Activated naive CD4-positive, alpha-beta T cell treated with anti-CD3 and anti-CD28 coated beads, Interleukin-2, amount 10 ng/mL, durations not matched to agents 7 days and 5 days (primary cell): ENCODE measurements at regions not wholly inside any gene's neighbourhood (a gene's known extent, or its start where the extent isn't known, plus 50 kb on each side); places are given as distances from the start of the nearest gene placed in this dataset.

Experiments
- CTCF ChIA-PET: fragments of 350-600 bp; sonication (Branson Sonifier 250); formaldehyde crosslinking; loops from one replicate; lab custom pipeline; 2021; ENCODE audit warnings: antibody characterized with exemption; lab: Charles Lee
- DNase-seq: peaks from one replicate; pipeline ENCODE4 v3.0.0-alpha.2; 2020
- H3K27ac Mint-ChIP-seq: one replicate; pipeline ENCODE4 v1.8.0; 2021; ENCODE audit warnings: mild to moderate bottlenecking, moderate library complexity, mixed read lengths
- H3K27me3 Mint-ChIP-seq: one replicate; pipeline ENCODE4 v1.8.0; 2021; ENCODE audit warnings: mild to moderate bottlenecking, mixed read lengths
- H3K36me3 Mint-ChIP-seq: one replicate; pipeline ENCODE4 v1.8.0; 2021; ENCODE audit warnings: mixed read lengths
- H3K4me1 Mint-ChIP-seq: one replicate; pipeline ENCODE4 v1.8.0; 2021; ENCODE audit warnings: mixed read lengths
- H3K4me3 Mint-ChIP-seq: one replicate; pipeline ENCODE4 v1.8.0; 2021; ENCODE audit warnings: mild to moderate bottlenecking, moderate library complexity, mixed read lengths
- H3K9me3 Mint-ChIP-seq: one replicate; pipeline ENCODE4 v1.8.0; 2021; ENCODE audit warnings: mixed read lengths

DNA sequence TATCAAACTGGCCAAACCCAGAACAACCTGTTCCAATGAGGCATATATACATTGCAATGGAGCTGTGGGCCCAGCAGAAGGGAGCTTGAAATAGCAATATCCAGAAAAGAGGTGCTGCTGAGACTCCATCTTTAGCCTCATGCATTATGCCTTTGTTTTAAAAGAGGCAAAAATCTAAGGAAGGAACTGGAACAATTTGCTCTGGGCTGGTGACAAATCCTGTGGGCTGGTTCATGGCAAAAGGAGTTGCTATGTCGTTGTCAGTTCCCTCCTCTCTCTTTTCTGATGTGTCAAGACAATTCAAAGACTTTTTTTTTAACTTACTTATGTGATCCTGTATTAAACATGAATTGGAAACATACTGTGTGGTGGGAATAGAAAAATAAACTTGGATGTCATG lies 124.2 kb upstream of the FSHR start:
- peaks cover 5% of the 10 kb centered on the region for H3K9me3 Mint-ChIP-seq
- no peaks in the 10 kb centered on the region for H3K4me1 Mint-ChIP-seq
- no peak overlapping the region for H3K4me3 Mint-ChIP-seq
- no peaks in the 10 kb centered on the region for H3K36me3 Mint-ChIP-seq
- CTCF ChIA-PET, result no interaction called here
- no peak overlapping the region for H3K27ac Mint-ChIP-seq
- H3K27me3 Mint-ChIP-seq, result no peaks in the 10 kb centered on the region
- no peak for DNase-seq

GRCh38 chr2:49278141-49278540 lies 123.8 kb upstream of the FSHR start:
- Mint-ChIP-seq H3K4me3 (no peak overlapping the region), H3K27me3 (no peaks in the 10 kb centered on the region)

DNA sequence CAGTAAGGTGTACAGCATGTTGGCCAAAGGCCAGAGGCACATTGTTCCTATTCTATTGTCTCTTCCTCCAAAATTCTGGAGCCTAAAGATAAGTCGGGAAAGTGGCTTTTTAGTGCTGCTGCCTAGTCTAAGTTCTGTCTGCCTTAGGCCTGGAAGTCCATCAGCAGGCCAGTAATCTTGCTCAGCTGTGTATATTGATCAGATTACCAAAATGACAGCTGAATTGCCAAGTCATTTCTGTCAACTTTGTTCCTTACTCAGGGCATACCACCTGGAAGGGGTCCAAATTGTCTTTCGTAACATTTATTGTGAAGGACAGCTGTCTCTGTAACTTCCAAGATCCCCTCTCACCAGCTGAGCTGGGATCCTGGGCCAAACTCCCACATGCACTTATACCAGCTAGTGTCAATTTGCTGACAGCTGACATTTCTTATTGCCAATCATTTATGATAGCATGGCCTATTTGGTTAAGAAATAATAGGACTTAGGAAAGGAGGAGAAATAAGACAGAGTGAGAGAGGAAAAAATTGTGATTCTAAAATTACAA lies 116.8 kb upstream of the FSHR start:
- no peak overlapping the region for H3K4me3 Mint-ChIP-seq
- no peak for DNase-seq
- no peak overlapping the region for H3K27ac Mint-ChIP-seq
- no peaks in the 10 kb centered on the region for H3K36me3 Mint-ChIP-seq
- H3K4me1 Mint-ChIP-seq, result no peaks in the 10 kb centered on the region
- peaks cover 2% of the 10 kb centered on the region for H3K9me3 Mint-ChIP-seq
- CTCF ChIA-PET, result no interaction called here
- no peaks in the 10 kb centered on the region for H3K27me3 Mint-ChIP-seq

More at GRCh38 chr2:49278141-49278540, 123.8 kb upstream of the FSHR start:
- DNase-seq, result no peak
- Mint-ChIP-seq H3K9me3 (peaks cover 5% of the 10 kb centered on the region), H3K36me3 (no peaks in the 10 kb centered on the region), H3K27ac (no peak overlapping the region), H3K4me1 (no peaks in the 10 kb centered on the region)
- CTCF ChIA-PET, result no interaction called here

DNA sequence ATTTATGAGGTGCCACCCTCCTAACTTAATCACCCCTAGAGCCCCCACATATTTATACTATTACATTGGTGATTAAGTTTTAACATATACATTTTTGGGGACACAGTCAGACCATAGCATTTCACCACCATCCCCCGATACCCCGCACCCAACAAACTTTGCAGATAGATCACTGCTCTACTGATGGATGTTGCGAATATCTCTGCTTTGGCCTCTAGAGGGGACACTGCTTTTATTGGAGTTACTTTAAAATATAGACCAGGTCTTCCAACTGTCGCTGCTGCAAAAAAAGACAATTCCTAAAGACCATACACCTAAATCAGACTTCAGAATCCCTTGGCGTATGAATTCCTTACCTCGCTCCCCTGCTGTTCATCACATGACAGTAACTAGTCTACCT lies 115.8 kb upstream of the FSHR start:
- no peak overlapping the region for H3K27ac Mint-ChIP-seq
- DNase-seq, result no peak

DNA sequence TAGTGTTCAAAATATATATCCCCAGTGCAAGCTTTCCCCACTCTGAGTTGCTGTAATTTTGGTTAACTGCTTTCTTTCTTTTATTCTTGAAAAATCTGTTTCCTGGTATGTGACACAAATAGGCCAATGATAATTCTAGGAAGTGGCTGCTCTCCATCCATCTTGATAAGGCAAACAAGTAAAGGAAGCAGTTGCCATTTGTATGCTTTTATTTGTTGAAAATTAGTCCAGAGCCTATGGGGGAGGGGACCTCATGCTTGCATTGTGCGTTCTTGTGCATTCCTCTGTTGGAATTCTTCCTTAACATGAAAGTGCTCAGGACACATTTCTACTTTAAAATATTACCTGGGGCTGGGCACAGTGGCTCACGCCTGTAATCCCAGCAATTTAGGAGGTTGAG lies 111.2 kb upstream of the FSHR start:
- Mint-ChIP-seq H3K36me3 (no peaks in the 10 kb centered on the region), H3K27me3 (no peaks in the 10 kb centered on the region), H3K4me1 (no peaks in the 10 kb centered on the region), H3K4me3 (no peak overlapping the region), H3K9me3 (peaks cover 2% of the 10 kb centered on the region), H3K27ac (no peak overlapping the region)
- no peak for DNase-seq
- CTCF ChIA-PET, result no interaction called here

More for the DNA sequence above, 115.8 kb upstream of the FSHR start:
- H3K36me3 Mint-ChIP-seq, result no peaks in the 10 kb centered on the region
- H3K4me3 Mint-ChIP-seq, result no peak overlapping the region
- CTCF ChIA-PET, result no interaction called here
- H3K9me3 Mint-ChIP-seq, result peaks cover 2% of the 10 kb centered on the region
- no peaks in the 10 kb centered on the region for H3K27me3 Mint-ChIP-seq
- H3K4me1 Mint-ChIP-seq, result no peaks in the 10 kb centered on the region

DNA sequence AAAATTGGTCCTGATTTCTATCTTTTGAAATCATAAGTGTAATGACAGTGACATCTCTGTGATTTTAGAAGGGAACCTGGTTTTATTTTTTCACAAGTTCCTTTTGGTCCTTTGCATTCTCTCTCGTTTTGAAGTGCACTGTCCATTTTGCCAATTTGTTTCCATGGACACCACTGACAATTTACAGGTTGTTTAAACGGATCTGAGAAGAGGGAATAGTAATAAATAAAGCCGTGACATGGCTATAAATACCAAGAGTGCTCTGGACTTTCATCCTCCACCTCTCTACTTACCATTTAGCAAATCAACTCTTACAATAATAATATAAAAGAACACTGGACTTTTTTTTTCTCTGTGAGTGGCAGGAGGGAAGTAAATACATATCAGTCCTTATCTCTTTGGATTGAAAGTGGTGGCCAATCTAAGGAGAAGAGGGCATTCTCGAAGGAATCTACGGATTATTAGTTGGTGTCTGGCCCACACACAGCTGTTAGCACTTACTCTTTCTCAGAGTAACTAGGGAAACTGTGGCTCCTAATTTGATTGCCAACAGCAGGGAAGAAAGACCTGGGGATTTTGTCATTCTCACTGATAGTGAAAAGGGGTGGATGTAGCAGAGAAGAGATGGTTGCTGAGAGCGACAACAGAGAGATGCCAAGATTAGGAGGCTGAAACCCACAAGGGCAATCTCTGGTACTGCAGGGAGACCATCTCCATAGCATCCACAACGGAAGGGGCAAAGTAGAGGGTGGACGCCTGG lies 108.7 kb upstream of the FSHR start:
- no peaks in the 10 kb centered on the region for H3K9me3 Mint-ChIP-seq
- no peak overlapping the region for H3K4me3 Mint-ChIP-seq
- no peaks in the 10 kb centered on the region for H3K27me3 Mint-ChIP-seq
- H3K4me1 Mint-ChIP-seq, result no peaks in the 10 kb centered on the region
- CTCF ChIA-PET, result no interaction called here
- no peak overlapping the region for H3K27ac Mint-ChIP-seq
- no peaks in the 10 kb centered on the region for H3K36me3 Mint-ChIP-seq
- no peak for DNase-seq

DNA sequence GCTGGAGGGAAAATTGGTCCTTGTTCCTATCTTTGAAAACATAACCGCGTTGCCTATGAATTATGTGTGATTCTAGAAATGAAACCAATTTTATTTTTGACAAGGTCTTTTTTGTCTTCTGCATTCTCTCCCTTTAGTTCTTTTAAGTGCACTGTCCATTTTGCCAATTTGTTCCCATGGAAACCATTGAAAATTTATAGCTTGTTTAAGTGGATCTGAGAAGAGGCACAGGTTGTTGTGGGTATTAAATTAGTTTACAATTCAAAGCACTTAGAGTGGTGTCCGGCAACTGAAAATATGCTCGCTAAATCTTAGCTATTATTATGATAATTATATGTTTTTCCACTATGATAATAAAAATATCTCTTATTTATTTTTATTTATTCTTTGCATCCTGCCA lies 107.5 kb upstream of the FSHR start:
- H3K27me3 Mint-ChIP-seq, result no peaks in the 10 kb centered on the region
- CTCF ChIA-PET, result no interaction called here

DNA sequence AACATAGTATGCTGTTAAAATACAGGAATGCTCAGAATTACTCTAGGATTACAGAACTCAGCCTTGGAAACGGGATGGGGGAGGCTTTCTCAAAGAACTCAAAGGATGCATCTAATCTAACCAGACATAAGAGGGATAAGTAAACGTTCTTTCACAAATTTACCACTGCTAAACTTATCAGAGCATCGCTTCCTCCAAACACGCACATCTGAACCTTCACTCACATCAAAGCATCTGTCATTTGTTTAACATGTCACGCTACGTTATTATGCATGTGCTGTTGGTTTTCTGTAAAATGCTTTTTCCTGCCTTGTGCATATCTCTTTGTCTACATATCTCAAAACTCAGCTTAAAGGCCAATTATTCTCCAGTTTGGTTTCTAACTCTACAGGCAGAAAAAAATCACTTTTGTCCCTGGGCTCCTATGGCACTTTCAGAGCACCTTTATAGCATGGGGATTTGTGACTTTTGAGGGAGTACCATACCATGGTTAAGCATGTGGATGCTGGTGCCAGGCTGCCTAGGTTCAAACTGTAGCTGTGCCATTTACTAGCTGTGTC lies 106.7 kb upstream of the FSHR start:
- no peak overlapping the region for H3K4me3 Mint-ChIP-seq
- no peaks in the 10 kb centered on the region for H3K36me3 Mint-ChIP-seq
- no peaks in the 10 kb centered on the region for H3K9me3 Mint-ChIP-seq
- H3K4me1 Mint-ChIP-seq, result no peaks in the 10 kb centered on the region
- no peaks in the 10 kb centered on the region for H3K27me3 Mint-ChIP-seq
- CTCF ChIA-PET, result no interaction called here
- no peak overlapping the region for H3K27ac Mint-ChIP-seq
- DNase-seq, result no peak

More for the DNA sequence above, 107.5 kb upstream of the FSHR start:
- no peak for DNase-seq
- no peaks in the 10 kb centered on the region for H3K9me3 Mint-ChIP-seq
- no peak overlapping the region for H3K4me3 Mint-ChIP-seq
- H3K4me1 Mint-ChIP-seq, result no peaks in the 10 kb centered on the region
- no peaks in the 10 kb centered on the region for H3K36me3 Mint-ChIP-seq
- H3K27ac Mint-ChIP-seq, result no peak overlapping the region

DNA sequence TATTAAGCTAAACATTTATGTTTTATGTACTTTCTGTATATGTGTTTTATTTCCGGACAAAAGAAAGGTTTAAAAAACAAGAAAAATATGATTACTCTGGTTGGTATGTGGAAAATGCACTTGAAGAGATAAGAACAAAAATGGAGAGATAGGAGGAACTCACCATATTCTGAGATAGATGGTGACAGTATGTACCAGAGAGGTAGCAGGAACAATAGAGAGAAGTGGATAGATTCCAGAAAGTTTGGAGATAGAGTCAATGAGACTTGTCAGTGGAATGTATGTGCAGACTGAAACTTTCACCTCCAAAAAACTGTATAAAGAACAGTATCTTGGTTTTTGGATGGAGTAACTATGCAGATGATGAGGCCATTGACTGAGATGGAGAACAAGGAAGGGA lies 105.6 kb upstream of the FSHR start:
- no peaks in the 10 kb centered on the region for H3K36me3 Mint-ChIP-seq
- no peaks in the 10 kb centered on the region for H3K27me3 Mint-ChIP-seq
- H3K4me3 Mint-ChIP-seq, result no peak overlapping the region
- no peaks in the 10 kb centered on the region for H3K4me1 Mint-ChIP-seq
- no peak for DNase-seq
- H3K9me3 Mint-ChIP-seq, result no peaks in the 10 kb centered on the region
- CTCF ChIA-PET, result no interaction called here
- no peak overlapping the region for H3K27ac Mint-ChIP-seq

- no peaks in the 10 kb centered on the region for H3K4me1 Mint-ChIP-seq
- no peaks in the 10 kb centered on the region for H3K27me3 Mint-ChIP-seq
- H3K27ac Mint-ChIP-seq, result no peak overlapping the region
- no peaks in the 10 kb centered on the region for H3K9me3 Mint-ChIP-seq
- DNase-seq, result no peak
- no peaks in the 10 kb centered on the region for H3K36me3 Mint-ChIP-seq
- CTCF ChIA-PET, result no interaction called here
- H3K4me3 Mint-ChIP-seq, result no peak overlapping the region
Observed at GRCh38 chr2:49255409-49255971, 101.2 kb upstream of the FSHR start.

DNA sequence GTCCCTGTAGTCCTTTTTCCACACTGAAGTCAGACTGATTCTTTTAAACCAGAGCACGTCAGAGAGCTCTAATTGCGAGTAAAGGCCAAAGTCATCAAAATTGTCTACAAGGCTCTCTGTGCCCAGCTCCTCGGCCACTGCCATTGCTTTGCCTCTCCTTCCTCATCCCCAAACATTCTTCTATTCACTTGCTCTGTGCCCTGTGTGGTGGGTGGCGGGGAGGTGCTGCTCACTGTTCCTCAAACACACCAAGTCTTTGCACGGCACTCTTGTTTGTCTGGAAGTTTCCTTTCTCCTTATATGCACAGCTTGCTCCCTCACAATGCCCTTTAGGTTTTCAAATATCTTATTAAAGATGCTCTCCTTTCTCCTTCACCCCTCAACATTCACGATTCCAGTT lies 100.1 kb upstream of the FSHR start:
- Mint-ChIP-seq H3K27me3 (no peaks in the 10 kb centered on the region), H3K27ac (no peak overlapping the region), H3K4me1 (no peaks in the 10 kb centered on the region), H3K4me3 (no peak overlapping the region), H3K9me3 (no peaks in the 10 kb centered on the region), H3K36me3 (no peaks in the 10 kb centered on the region)
- CTCF ChIA-PET, result no interaction called here
- DNase-seq, result no peak

GRCh38 chr2:49251766-49252165 lies 97.5 kb upstream of the FSHR start:
- no peaks in the 10 kb centered on the region for H3K27me3 Mint-ChIP-seq
- no peaks in the 10 kb centered on the region for H3K9me3 Mint-ChIP-seq
- CTCF ChIA-PET, result no interaction called here
- H3K27ac Mint-ChIP-seq, result no peak overlapping the region
- H3K4me3 Mint-ChIP-seq, result no peak overlapping the region
- no peak for DNase-seq
- H3K4me1 Mint-ChIP-seq, result no peaks in the 10 kb centered on the region
- H3K36me3 Mint-ChIP-seq, result no peaks in the 10 kb centered on the region

DNA sequence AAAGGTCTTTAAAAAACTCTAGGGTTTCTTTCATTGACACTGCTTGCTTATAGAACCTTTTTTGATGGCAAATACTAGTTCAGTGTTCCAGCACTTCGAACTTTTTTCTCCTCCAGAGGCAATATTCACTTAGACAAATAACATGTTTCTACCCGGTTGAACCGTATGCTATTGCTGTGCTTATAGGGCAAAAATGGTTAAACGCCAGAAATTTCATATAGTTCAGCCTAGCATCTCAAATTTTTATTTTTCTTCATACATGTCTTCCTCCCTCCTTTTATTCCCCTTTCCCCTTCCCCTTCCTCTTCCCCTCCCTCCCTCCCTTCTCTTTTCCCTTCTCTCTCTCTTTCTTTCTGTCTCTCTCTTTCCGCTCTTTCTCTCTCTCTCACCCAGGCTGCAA lies 96.9 kb upstream of the FSHR start:
- H3K9me3 Mint-ChIP-seq, result no peaks in the 10 kb centered on the region
- CTCF ChIA-PET, result no interaction called here
- no peaks in the 10 kb centered on the region for H3K4me1 Mint-ChIP-seq
- DNase-seq, result no peak
- H3K4me3 Mint-ChIP-seq, result no peak overlapping the region
- no peaks in the 10 kb centered on the region for H3K27me3 Mint-ChIP-seq
- H3K36me3 Mint-ChIP-seq, result no peaks in the 10 kb centered on the region
- no peak overlapping the region for H3K27ac Mint-ChIP-seq

GRCh38 chr2:49248506-49248905 lies 94.2 kb upstream of the FSHR start:
- Mint-ChIP-seq H3K36me3 (no peaks in the 10 kb centered on the region), H3K9me3 (peaks cover 2% of the 10 kb centered on the region), H3K4me3 (no peak overlapping the region), H3K4me1 (no peaks in the 10 kb centered on the region), H3K27ac (no peak overlapping the region), H3K27me3 (no peaks in the 10 kb centered on the region)
- CTCF ChIA-PET, result interaction anchor here (1.0 kb wide), 1 partner anchor 78 kb away, joined by 3 read pairs; no protein-coding TSS in a partner anchor
- DNase-seq, result no peak

GRCh38 chr2:49241991-49242390 lies 87.7 kb upstream of the FSHR start:
- H3K27ac Mint-ChIP-seq, result no peak overlapping the region
- CTCF ChIA-PET, result no interaction called here
- H3K4me1 Mint-ChIP-seq, result no peaks in the 10 kb centered on the region
- H3K4me3 Mint-ChIP-seq, result no peak overlapping the region
- no peaks in the 10 kb centered on the region for H3K27me3 Mint-ChIP-seq
- no peak for DNase-seq
- H3K9me3 Mint-ChIP-seq, result peaks cover 5% of the 10 kb centered on the region
- no peaks in the 10 kb centered on the region for H3K36me3 Mint-ChIP-seq
